Endodermal cell (in vitro differentiated cells): ENCODE measurements at regions not wholly inside any gene's neighbourhood (a gene's known extent, or its start where the extent isn't known, plus 50 kb on each side); places are given as distances from the start of the nearest gene placed in this dataset.

Source experiments
- DNase-seq: peaks from one replicate; pipeline ENCODE4 v3.0.0-alpha.2; 2017
- H3K27ac ChIP-seq: 2 replicates; pipeline ENCODE4 v1.5.1; 2013; ENCODE audit warnings: mild to moderate bottlenecking, low read depth, low read length, moderate library complexity
- H3K27me3 ChIP-seq: 2 replicates; pipeline ENCODE4 v1.6.1; 2013; ENCODE audit warnings: mild to moderate bottlenecking, low read length, moderate library complexity; ENCODE audit not compliant: insufficient read depth, control insufficient read depth, poor library complexity, severe bottlenecking
- H3K36me3 ChIP-seq: 2 replicates; pipeline ENCODE4 v1.7.0; 2013; ENCODE audit warnings: mild to moderate bottlenecking, low read length, moderate library complexity; ENCODE audit not compliant: control insufficient read depth, insufficient read depth
- H3K4me1 ChIP-seq: one replicate; pipeline ENCODE4 v1.7.0; 2013; ENCODE audit warnings: low read length; ENCODE audit not compliant: control insufficient read depth, insufficient read depth
- H3K4me3 ChIP-seq: 2 replicates; pipeline ENCODE4 v1.5.1; 2013; ENCODE audit warnings: mild to moderate bottlenecking, low read length, moderate library complexity
- H3K9ac ChIP-seq: 2 replicates; pipeline ENCODE4 v1.6.1; 2013; ENCODE audit warnings: mild to moderate bottlenecking, low read length, moderate library complexity; ENCODE audit not compliant: poor library complexity, severe bottlenecking; ENCODE audit errors: extremely low read depth
- H3K9me3 ChIP-seq: 2 replicates; pipeline ENCODE4 v1.6.1; 2013; ENCODE audit warnings: mild to moderate bottlenecking, low read length, moderate library complexity; ENCODE audit not compliant: control insufficient read depth
- H3K27ac Mint-ChIP-seq: 2 replicates; pipeline ENCODE4 v1.8.0; 2020; ENCODE audit warnings: mixed read lengths
- H3K27me3 Mint-ChIP-seq: 2 replicates; pipeline ENCODE4 v1.8.0; 2021; ENCODE audit warnings: mild to moderate bottlenecking, mixed read lengths; ENCODE audit not compliant: insufficient read depth
- H3K36me3 Mint-ChIP-seq: 2 replicates; pipeline ENCODE4 v1.8.0; 2020; ENCODE audit warnings: low read depth, mixed read lengths
- H3K4me1 Mint-ChIP-seq: 2 replicates; pipeline ENCODE4 v1.8.0; 2020; ENCODE audit warnings: mixed read lengths
- H3K4me3 Mint-ChIP-seq: 2 replicates; pipeline ENCODE4 v1.8.0; 2020; ENCODE audit warnings: mild to moderate bottlenecking, moderate library complexity, mixed read lengths
- H3K9me3 Mint-ChIP-seq: 2 replicates; pipeline ENCODE4 v1.8.0; 2020; ENCODE audit warnings: mild to moderate bottlenecking, mixed read lengths
- WGBS, 2 experiments: methylation state at CpG; one replicate each; pipeline versions ENCODE4 v1.1.5 to v1.1.7; 2013; ENCODE audit warnings: missing lambda C conversion rate in 2 of 2, mixed read lengths in 1 of 2; ENCODE audit not compliant: insufficient coverage in 1 of 2, insufficient read length in 1 of 2; 5-methylcytosine and 5-hydroxymethylcytosine counted together
- TF ChIP-seq, protein P1 (sequence below): fragments of 200-600 bp; sonication (generic); conservative IDR thresholded peaks from 2 replicates; pipeline ENCODE4 v1.5.0; 2021; ENCODE audit warnings: antibody characterized with exemption, mild to moderate bottlenecking

DNA sequence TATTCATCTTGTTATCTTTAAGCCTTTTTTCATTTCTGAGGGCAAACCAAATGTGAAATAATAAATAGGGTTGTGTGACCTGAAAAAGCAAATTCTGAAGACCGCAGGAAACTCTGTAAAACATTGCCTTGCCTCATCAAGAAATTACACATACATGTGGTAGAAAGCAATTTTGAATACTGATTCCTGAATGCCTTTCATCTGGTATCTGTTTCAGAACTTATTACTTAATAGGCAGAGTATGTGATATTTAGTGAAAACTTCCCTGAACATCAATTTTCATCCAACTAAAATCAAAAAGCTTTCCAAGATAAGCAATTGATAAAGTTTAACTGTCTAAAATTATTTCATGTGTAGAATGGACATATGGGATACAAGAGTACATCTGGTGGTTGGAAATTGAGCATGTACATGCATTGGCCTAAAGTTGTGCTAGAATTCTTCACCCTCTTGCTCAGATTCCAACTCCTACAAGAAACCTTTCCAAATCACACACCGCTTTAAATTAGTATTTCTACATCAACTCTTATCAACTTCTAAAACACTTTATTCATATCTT, 606.0 kb upstream of the LCORL start:
- no peaks in the 10 kb centered on the region for H3K36me3 ChIP-seq
- Mint-ChIP-seq H3K4me3 (no peak overlapping the region), H3K36me3 (no peaks in the 10 kb centered on the region), H3K27me3 (no peaks in the 10 kb centered on the region), H3K9me3 (peaks cover 18% of the 10 kb centered on the region), H3K4me1 (no peaks in the 10 kb centered on the region), H3K27ac (no peak overlapping the region)
- H3K9me3 ChIP-seq: peaks cover 7% of the 10 kb centered on the region
- no peak overlapping the region for H3K9ac ChIP-seq
- H3K27ac ChIP-seq: no peak overlapping the region
- no peaks in the 10 kb centered on the region for H3K27me3 ChIP-seq
- WGBS, 2 experiments: 98 to 100% methylated on average over 1 to 2 of the region's 2 CpGs
- no peak overlapping the region for H3K4me3 ChIP-seq
- TF ChIP-seq, protein P1, sequence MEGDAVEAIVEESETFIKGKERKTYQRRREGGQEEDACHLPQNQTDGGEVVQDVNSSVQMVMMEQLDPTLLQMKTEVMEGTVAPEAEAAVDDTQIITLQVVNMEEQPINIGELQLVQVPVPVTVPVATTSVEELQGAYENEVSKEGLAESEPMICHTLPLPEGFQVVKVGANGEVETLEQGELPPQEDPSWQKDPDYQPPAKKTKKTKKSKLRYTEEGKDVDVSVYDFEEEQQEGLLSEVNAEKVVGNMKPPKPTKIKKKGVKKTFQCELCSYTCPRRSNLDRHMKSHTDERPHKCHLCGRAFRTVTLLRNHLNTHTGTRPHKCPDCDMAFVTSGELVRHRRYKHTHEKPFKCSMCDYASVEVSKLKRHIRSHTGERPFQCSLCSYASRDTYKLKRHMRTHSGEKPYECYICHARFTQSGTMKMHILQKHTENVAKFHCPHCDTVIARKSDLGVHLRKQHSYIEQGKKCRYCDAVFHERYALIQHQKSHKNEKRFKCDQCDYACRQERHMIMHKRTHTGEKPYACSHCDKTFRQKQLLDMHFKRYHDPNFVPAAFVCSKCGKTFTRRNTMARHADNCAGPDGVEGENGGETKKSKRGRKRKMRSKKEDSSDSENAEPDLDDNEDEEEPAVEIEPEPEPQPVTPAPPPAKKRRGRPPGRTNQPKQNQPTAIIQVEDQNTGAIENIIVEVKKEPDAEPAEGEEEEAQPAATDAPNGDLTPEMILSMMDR: no peak
- no peaks in the 10 kb centered on the region for H3K4me1 ChIP-seq
- no peak for DNase-seq

DNA sequence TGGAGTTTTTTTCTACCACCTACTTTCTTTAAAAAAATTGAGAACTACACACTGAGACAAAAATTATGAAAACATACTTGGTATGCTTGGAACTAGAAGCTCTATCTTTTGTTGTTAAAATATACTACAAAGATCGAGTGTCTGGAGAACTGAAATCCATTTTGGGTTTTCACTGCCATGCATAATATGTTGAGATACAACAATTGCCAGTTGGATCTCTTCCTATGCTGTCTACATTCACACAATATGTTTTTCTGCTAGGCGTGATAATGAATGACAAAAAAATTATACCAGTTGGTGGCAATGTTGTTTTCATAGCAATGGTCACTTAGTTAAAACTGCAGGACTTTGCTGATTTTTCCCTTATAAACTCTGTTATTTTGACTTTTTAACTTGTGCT, 605.4 kb upstream of the LCORL start:
- Mint-ChIP-seq H3K36me3 (no peaks in the 10 kb centered on the region), H3K4me3 (no peak overlapping the region)

DNA sequence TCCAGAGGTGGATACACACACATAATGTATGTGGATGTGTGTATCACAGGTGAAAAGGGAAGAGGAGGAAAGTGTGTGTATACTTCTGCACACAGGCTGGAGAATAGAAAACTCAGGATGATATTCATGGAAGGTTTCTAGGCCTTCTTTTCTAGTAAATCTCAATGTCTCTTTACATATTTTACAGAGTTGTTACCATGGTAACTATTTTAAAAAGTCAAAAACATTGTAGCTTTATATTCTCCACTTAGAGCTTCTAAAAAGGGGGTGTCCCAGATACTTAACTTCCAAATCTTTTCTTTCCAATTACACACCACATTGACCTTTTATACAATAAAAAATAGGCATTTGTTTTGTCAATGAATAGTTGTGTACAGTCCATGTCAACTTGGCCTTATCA, 604.8 kb upstream of the LCORL start:
- Mint-ChIP-seq H3K9me3 (peaks cover 13% of the 10 kb centered on the region), H3K36me3 (no peaks in the 10 kb centered on the region), H3K4me3 (no peak overlapping the region), H3K4me1 (no peaks in the 10 kb centered on the region), H3K27me3 (no peaks in the 10 kb centered on the region), H3K27ac (no peak overlapping the region)
- Histone ChIP-seq H3K27me3 (no peaks in the 10 kb centered on the region), H3K4me1 (no peaks in the 10 kb centered on the region), H3K9ac (no peak overlapping the region), H3K36me3 (no peaks in the 10 kb centered on the region), H3K27ac (no peak overlapping the region), H3K4me3 (no peak overlapping the region), H3K9me3 (peaks cover 4% of the 10 kb centered on the region)
- no peak for DNase-seq
- TF ChIP-seq, protein P1: no peak

More for the DNA sequence above, 605.4 kb upstream of the LCORL start:
- Mint-ChIP-seq H3K9me3 (peaks cover 18% of the 10 kb centered on the region), H3K4me1 (no peaks in the 10 kb centered on the region), H3K27me3 (no peaks in the 10 kb centered on the region), H3K27ac (no peak overlapping the region)
- no peaks in the 10 kb centered on the region for H3K36me3 ChIP-seq
- no peak overlapping the region for H3K4me3 ChIP-seq
- no peaks in the 10 kb centered on the region for H3K4me1 ChIP-seq
- H3K9ac ChIP-seq: no peak overlapping the region
- TF ChIP-seq, protein P1: no peak
- 70 to 86% methylated on average over 2 of the region's 2 CpGs for WGBS, 2 experiments
- no peak for DNase-seq
- H3K27me3 ChIP-seq: no peaks in the 10 kb centered on the region
- peaks cover 7% of the 10 kb centered on the region for H3K9me3 ChIP-seq
- H3K27ac ChIP-seq: no peak overlapping the region
